ENCODE measurements at regions not wholly inside any gene's neighbourhood (a gene's known extent, or its start where the extent isn't known, plus 50 kb on each side); places are given as distances from the start of the nearest gene placed in this dataset.

DNA sequence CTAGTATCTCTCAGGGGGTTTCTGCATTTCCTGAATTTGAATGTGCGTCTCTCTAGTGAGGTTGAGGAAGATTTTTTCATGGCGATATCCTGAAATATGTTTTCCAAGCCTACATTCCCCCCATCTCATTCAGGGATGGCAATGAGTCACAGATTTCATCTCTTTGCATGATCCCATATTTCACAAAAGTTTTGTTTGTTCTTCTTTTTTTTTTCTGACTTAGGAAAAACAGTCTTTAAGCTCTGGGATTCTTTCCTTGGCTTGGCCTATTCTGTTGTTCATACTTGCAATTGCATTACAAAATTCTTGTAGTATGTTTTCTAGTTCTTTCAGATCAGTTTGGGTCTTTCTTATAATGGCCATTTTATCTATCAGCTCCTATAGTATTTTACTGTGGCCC, 136.5 kb downstream of the DSEL start:
- DNase-seq, result no peak

- no peak for DNase-seq
These were observed 140.1 kb downstream of the DSEL start for GRCh38 chr18:67376372-67376771.

DNA sequence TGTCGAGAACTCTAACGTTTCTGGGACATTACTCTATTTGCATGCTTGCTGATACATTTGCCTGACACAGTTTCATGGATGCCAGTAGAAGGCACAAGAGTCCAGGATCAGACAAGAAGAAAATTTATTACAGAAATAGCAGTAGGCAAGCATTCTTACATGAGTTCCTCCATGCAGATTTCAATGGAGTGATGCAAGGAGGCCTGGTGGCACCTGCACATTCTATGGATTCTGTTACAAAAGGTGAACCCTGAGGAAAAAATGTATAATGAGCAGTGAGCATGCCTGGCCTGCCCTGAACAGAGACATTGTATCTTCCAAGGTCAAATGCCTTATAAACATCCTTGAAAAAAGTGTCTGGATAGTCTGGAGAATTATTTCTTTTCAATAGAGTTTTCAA, 142.9 kb downstream of the DSEL start:
- no peak for DNase-seq

GRCh38 chr18:67367540-67367939, 149.0 kb downstream of the DSEL start:
- DNase-seq, result no peak

DNA sequence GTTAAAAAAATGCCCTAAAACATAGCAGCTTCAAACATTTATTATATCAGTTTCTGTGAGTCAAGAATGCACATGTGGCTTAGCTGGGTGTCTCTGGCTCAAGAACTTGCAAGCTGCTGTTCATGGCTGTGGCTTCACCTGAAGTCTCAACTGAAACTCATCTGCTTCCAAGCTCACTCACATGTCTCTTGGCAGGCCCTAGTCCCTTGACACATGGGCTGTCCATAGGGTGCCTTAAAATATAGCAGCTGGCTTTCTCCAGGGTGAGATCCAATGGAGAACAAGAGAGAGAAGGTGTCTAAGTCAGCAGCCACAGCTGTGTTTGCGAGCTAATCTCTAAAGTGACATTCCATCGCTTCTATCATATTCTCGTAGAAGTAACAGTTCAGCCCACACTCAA, 152.8 kb downstream of the DSEL start:
- no peak for DNase-seq

DNA sequence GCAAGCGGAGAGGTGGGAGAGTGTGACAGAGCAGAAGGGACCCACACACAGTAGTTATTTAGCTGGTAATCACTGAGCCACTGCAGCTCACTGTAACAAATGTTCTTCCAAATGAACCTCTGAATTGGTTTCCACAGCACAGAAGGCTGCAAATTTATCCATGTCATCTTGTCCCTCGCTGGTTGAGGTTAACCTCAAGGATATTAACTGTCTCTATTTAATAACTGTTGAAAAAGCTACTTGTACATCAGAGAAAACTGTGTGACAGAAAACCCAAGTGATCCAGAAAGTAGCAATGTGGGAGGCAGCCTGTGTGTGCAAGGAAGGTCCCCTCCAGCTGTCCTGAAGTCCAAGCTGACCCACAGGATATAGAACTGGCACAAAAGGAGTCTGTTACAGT, 153.6 kb downstream of the DSEL start:
- DNase-seq, result no peak

- DNase-seq, result no peak
These were observed 156.4 kb downstream of the DSEL start for GRCh38 chr18:67359873-67360838.

GRCh38 chr18:67358947-67359346, 157.6 kb downstream of the DSEL start:
- no peak for DNase-seq

DNA sequence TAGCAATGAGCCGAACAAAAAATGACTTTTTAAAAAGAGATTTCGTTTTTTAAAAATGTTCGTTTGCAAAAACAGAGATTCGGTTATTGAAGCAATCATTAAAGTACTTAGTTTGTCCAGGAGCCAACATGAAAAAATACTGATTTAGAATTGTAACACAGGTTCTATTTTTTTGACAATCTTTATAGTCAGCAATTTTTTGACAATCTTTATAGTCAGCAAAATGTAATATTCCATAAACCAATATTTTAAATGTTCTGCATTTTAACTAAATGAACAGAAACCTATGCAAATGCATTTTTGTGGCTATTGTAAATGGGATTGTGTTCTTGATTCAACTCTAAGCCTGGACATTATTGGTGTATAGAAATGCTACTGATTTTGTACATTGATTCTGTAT, 161.8 kb downstream of the DSEL start:
- DNase-seq, result no peak

DNA sequence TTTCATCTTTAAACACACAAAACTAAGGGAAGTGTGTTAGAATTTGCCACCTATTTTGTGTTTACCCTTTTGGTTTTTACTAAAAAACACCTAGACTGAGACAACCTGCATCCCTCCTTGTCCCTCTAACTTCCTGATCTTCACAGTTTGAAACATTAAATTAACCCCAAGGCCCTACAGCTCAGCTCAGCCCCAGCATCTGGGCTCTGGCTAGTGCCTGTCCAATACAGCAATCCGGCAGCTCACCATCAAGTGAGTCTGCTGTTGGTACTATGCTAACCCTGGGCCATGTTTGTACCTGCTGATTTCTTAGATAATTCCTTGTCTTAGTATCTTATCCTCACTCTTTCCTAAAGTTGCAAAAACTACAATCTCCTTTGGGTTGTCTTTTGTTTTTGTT, 162.4 kb downstream of the DSEL start:
- DNase-seq, result no peak

DNA sequence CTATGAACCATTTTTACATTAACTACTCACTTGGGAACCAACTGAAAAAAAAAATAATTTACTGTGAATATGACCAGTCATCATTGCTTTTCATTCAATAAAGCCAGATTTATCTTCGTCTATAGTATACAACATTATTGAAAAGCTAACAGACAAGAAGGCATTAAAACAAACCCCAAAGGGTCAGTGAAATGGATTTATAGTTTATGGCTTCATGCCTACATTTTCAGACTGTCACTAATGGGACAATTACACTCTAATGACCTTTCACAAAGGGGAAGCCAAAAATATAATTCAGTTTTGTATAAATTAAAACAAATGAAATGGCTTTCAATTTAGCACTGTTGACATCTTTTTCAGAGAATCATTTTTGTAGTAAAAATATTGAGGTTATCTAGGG, 169.1 kb downstream of the DSEL start:
- DNase-seq, result no peak

GRCh38 chr18:67342159-67342558, 174.4 kb downstream of the DSEL start:
- DNase-seq, result no peak

DNA sequence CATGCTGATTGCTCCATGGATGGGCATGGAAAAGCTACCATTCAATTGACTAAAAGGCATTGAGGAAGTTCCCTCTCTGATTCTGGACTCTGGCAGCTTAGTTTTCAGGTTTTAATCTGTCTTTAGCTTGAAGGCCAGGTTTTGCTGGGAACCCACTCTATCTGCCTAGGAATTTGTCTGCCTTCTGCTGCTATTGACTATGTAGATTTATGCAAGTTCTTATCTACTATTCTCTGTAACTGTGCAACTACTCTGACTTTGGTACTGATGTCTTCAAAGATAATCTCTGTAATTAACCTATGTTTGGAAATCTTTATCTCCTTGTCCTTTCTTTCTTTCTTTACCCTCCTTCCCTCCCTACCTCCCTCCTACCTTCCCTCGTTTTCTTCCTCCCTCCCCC, 178.8 kb downstream of the DSEL start:
- DNase-seq, result no peak

GRCh38 chr18:67331857-67332256, 184.7 kb downstream of the DSEL start:
- no peak for DNase-seq

DNA sequence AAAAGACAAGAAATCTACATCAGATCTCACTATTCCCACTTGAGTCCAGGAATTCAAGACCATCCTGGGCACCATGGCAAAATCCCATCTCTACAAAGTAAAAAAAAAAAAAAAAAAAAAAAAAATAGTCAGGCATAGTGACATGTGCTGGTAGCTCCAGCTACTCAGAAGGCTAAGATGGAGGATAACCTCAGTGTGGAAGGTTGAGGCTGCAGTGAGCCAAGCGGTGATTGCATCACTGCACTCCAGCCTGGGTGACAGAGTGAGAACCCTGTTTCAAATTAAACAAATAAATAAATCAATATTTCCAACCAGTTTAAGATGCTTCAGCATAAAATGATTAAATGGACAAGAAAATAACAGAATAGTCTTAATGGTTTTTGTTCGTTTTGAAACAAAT, 197.4 kb downstream of the DSEL start:
- DNase-seq, result no peak

GRCh38 chr18:67318651-67319050, 197.9 kb downstream of the DSEL start:
- DNase-seq, result no peak

DNA sequence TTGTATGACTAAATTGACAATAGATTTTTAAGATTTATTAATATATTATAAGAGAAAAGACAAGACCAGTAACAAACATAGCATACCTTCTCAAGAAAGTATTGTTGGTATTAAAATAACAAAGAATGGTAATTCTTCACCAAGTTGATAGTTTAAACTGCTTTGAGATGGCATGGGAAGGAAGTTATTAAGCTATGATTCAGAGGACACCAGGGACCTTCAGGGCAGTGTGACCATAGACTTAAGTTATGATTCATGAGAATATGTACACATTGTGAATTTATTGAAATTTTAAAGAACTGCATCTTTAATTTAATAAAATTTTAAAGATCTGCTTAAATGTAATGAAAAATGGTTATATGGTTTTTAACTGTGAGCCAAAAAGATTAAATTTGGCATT, 205.7 kb downstream of the DSEL start:
- no peak for DNase-seq

GRCh38 chr18:67308819-67309218, 207.7 kb downstream of the DSEL start:
- no peak for DNase-seq

DNA sequence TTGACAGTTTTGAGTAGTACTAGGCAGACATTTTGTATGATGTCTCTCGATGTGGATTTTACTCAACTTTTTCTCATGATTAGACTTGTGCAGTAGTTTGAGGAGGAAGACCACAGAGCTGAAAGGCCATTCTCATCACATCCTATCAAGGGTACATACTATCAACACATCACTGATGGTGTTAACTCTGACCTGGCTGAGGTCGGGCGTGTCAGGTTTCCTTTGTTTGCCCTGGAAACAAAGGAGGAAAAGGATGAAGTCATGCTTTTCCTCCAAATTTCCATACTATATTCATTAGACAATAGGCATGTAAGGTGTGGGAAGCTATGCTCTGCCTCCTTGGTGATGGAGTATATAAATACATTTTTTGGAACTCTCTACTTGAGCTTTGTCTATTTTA, 211.1 kb downstream of the DSEL start:
- DNase-seq, result no peak

- no peak for DNase-seq
These were observed 214.5 kb downstream of the DSEL start for GRCh38 chr18:67302043-67302442.

- no peak for DNase-seq
These were observed 214.9 kb downstream of the DSEL start for GRCh38 chr18:67301592-67301991.

GRCh38 chr18:67300498-67300897, 216.0 kb downstream of the DSEL start:
- DNase-seq, result no peak

GRCh38 chr18:67292814-67293213, 223.7 kb downstream of the DSEL start:
- no peak for DNase-seq

GRCh38 chr18:67290421-67290820, 226.1 kb downstream of the DSEL start:
- DNase-seq, result no peak

DNA sequence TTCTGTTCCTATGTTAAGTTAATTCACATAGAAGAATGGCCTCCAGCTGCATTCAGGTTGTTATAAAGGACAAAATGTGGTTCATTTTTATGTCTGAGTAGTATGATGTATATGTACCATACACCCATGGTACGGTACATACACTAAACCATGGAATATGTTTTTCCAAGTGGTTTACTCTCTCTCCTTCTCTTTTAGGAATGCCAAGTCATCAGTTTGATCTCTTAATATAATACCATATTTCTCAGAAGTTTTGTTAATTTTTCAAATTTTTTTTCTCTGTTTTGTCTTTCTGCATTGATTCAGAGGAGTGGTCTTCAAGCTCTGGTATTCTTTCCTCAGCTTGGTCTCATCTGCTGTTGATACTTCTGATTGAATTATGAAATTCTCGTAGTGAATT, 230.9 kb downstream of the DSEL start:
- DNase-seq, result no peak
